HG02852 (cell line): ENCODE measurements at regions not wholly inside any gene's neighbourhood (a gene's known extent, or its start where the extent isn't known, plus 50 kb on each side); places are given as distances from the start of the nearest gene placed in this dataset.
"Not testable (repeated sequence)": the region's sequence is repeated elsewhere in the genome, so short reads cannot be mapped to it uniquely, and the experiment has no call there.

Experiments
- ATAC-seq: cut with Tn5 transposase; IDR thresholded peaks from one replicate; pipeline ENCODE4 v1.9.1; 2021; ENCODE audit warnings: mild to moderate bottlenecking, moderate library complexity; ENCODE audit not compliant: unreplicated experiment

- ATAC-seq, result no peak
Measured at GRCh38 chr4:187098429-187098828, 374.8 kb upstream of the FAT1 start.

- ATAC-seq, result no peak
Measured at GRCh38 chr4:187103351-187103750, 379.7 kb upstream of the FAT1 start.

- no peak for ATAC-seq
Measured at GRCh38 chr4:187108845-187109244, 385.2 kb upstream of the FAT1 start.

- ATAC-seq, result no peak
Measured at GRCh38 chr4:187109636-187110035, 386.0 kb upstream of the FAT1 start.

- ATAC-seq, result no peak
Measured at GRCh38 chr4:187118166-187118565, 394.5 kb upstream of the FAT1 start.

- ATAC-seq, result no peak
Measured at GRCh38 chr4:187118602-187119120, 395.0 kb upstream of the FAT1 start.

- ATAC-seq, result no peak
Measured at GRCh38 chr4:187124331-187124730, 400.7 kb upstream of the FAT1 start.

- no peak for ATAC-seq
Measured at GRCh38 chr4:187125062-187125461, 401.4 kb upstream of the FAT1 start.

GRCh38 chr4:187127456-187127855, 403.8 kb upstream of the FAT1 start:
- no peak for ATAC-seq

GRCh38 chr4:187128222-187128621, 404.6 kb upstream of the FAT1 start:
- ATAC-seq, result no peak

- no peak for ATAC-seq
Measured at GRCh38 chr4:187128976-187129375, 405.3 kb upstream of the FAT1 start.

- not testable (repeated sequence) for ATAC-seq
Measured at GRCh38 chr4:187131826-187132225, 408.2 kb upstream of the FAT1 start.

GRCh38 chr4:187135878-187136277, 412.2 kb upstream of the FAT1 start:
- ATAC-seq, result no peak

GRCh38 chr4:187139141-187139540, 415.5 kb upstream of the FAT1 start:
- ATAC-seq, result no peak

GRCh38 chr4:187141101-187141500, 417.4 kb upstream of the FAT1 start:
- no peak for ATAC-seq

GRCh38 chr4:187149229-187149945, 425.7 kb upstream of the FAT1 start:
- ATAC-seq, result no peak

- ATAC-seq, result no peak
Measured at GRCh38 chr4:187157380-187157958, 433.8 kb upstream of the FAT1 start.

GRCh38 chr4:187158003-187158402, 434.3 kb upstream of the FAT1 start:
- ATAC-seq, result no peak

- no peak for ATAC-seq
Measured at GRCh38 chr4:187160486-187160885, 436.8 kb upstream of the FAT1 start.

- no peak for ATAC-seq
Measured at GRCh38 chr4:187166886-187167512, 443.3 kb upstream of the FAT1 start.

- ATAC-seq, result no peak
Measured at GRCh38 chr4:187171706-187172339, 448.2 kb upstream of the FAT1 start.

- ATAC-seq, result no peak
Measured at GRCh38 chr4:187172340-187172761, 448.7 kb upstream of the FAT1 start.
